Renal pelvis (tissue), 1 donor: ENCODE measurements at regions not wholly inside any gene's neighbourhood (a gene's known extent, or its start where the extent isn't known, plus 50 kb on each side); places are given as distances from the start of the nearest gene placed in this dataset.

ENCODE experiments used
- DNase-seq: peaks from one replicate; pipeline ENCODE4 v3.0.0-alpha.2; 2013

DNA sequence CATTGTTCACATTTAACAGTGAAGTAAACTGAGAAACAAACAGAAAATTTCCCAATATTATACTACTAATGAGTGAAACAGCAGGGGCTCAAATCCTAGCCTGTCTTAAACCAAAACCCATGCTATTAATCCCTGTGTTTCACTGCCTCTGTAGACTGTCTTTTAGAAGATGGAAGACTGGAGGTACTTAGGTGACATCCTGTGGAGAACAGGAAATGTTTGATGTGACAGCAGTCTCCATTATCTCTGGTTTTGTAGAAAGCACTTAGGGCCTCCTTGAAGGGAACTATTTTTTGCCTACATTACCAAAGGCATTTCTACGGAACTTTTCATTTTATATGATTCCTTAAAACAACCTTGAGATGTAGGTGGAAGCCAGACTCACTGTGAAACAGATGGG lies 288.1 kb upstream of the SORL1-AS1 start:
- DNase-seq, result no peak

DNA sequence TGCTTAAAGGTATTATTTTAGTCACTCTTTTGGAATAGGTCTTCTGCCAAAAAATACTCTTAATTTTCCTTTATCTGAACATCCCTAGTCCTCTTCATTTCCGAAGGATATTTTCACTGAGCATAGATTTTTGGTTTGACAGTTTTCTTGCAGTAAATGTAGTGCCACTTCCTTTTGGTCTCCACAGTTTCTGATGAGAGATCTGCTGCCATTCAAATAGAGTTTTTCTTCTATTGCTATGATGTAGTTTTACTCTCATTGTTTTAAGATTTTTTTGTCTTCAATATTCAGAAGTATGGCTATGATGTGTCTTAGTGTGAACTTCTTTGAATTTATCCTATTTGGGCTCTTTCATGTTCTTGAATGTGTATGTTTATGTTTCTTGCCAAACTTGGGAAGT lies 281.1 kb upstream of the SORL1-AS1 start:
- no peak for DNase-seq

DNA sequence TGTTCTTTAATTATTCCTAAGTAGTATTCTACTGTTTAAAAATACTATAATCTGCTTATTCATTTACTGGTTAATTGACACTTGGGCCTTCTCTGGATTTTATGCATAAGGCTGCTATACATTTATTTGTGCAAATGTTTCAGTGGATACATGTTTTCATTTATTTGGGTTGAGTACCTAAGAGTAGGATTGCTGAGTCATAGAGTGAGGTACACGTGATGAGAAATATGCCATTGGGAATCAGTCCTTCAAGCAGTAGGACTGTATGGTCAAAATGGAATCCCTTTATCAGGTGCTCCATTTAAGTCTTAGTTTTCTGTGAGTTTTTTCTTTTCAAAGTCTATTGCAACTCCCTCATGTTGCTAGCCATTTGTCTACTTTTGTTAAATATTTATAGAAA lies 275.2 kb upstream of the SORL1-AS1 start:
- no peak for DNase-seq

DNA sequence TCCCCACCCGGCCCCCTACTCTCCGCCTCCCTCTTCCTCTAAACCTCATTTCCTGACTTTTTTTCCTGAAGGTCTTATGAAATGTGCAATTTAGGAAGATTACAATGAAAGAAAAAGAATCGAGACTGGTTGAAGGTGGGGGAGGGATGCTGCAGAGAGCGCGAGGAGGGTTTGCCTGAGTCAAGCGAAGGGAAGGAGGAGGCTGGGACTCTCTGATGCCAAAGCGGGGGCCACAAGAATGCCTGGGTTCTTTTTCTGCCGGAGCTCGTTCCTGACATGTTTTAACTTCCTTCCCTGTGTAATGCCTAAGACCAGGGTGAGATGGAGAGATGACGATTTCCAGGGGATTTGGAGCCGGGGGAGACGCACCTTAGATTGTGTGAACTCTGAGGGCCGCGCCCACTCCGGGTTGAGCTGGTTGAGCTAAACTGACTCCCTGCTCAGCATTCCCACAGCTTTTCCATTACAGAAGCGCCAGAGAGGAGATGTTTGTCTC lies 270.5 kb upstream of the SORL1-AS1 start:
- DNase-seq, result no peak

DNA sequence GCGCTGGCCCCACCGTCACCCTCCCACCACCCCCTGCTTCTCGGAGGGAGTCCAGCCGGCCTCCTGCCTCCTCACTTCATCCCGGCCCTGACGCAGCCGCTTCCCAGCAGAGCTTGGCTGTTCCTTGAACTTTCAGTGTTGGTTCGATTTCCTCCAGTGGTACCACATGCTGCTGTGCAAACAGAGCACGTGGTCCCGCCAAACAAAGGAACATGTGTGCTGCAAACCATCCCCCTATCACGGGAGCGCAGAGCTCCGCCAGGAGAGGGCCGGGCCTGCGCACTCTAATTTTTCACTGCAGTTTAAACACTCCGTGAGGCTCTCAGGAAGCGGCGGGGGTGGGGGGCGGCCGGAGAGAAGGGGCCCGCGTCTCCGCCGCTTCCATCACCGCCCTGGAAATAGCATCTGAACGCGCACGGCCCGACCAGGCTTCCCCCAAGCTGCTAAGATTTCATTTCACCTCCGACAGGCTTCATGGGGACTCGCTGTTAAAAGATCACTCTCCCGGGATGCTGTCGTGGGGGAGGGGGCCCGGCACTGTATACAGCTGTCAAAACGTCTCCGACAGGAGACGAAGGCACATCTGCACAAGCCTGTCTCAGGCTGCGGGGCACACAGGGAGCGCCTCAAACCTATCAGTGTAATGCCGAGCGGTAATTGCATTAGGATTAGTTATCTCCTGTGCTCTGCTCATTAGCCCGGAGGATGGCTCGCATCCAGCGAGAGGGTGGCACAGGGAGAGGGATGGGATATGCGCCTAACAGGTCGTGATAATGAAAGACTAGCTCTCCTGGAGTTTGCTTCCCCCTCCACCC lies 269.9 kb upstream of the SORL1-AS1 start:
- peak; percentile 87 for DNase-seq

DNA sequence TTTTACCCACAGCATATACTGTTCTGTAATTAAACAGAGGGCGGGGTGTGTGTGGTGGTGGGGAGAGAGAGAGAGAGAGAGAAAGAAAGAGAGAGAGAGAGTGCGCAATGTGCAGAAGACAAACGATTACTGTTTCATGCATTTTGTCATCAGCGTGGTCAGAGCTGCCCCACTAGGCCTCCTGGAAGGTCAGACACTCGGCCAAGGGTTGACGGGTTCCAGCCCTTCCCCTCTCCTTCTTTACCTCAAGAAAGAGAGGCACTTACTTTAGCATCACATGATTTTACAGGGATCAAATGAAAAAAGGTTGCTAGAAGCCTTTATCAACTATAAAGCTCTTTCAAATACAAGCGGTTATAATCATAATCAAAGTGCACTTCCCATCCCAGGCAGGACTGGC lies 269.2 kb upstream of the SORL1-AS1 start:
- no peak for DNase-seq

DNA sequence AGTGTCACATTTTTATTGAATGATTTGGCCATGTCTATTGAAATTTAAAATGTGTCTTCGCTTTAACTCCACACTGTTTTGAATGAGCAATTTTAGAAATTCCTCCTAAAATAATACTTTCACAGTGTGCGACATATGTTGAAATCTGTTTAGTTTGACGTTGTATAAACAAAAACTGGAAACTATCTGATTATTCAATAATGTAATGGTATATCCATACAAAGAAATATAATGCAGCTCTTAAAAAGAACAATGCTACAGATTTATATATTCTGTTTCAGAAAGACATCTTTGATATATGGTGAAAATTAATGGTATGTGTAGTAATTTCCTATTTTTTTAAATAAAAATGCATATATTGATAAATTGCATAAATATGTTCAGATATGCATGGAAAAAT lies 268.7 kb upstream of the SORL1-AS1 start:
- no peak for DNase-seq

DNA sequence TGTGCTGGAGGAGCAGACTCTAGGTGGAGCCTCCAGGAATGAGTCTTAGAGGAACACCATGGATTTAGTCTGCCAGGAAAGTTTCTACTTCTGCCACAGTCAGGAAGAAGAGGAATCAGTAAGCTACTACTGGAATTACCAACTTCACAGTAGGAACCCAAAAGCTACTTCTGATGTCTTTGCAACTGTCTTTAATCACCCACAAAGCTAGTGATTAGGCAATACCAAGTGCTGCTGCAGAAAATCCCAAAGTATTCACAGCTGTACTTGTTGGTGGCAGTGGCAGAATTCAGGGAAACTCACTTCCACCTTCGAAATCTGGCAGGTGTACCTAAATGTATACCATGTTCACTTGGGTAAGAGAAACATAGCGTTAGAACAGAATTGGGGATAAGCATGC lies 264.5 kb upstream of the SORL1-AS1 start:
- DNase-seq, result no peak

DNA sequence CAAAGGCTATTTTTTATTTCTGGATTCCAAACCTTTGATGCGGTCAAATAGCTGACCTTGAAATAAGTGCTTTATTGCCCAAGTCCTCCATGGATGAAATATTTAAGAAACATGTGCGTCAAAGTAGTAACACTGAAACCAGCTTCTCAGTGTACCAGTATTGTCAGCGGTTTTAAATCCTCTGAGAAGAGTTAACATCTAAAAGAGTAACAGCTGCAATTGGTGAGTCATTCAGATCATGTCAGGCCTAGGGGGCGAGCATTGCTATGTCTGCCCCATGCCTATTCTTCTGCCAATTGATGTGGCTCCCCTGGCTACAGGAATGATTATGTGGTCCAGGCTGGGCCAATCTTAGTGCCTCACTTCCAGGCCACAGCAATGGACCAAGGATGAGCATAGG lies 263.3 kb upstream of the SORL1-AS1 start:
- no peak for DNase-seq

DNA sequence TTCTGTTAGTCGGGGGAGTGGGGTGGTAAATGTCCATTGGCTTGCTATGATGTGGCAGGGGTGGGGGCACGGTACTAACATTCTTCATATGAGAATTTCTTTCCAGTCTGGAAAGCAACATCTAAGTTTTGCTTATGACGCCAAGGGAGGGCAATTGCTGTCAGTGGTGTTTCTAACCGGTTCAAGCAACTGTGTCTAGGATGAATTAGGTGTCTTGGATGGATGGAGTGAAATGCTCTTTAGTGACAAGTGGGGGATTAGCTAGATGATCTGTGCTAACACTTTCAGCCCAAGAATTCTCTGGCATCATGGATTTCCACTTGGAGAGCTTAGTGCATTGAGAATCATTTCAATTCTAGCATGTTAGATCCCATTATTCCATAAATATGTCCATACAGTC lies 262.6 kb upstream of the SORL1-AS1 start:
- no peak for DNase-seq

DNA sequence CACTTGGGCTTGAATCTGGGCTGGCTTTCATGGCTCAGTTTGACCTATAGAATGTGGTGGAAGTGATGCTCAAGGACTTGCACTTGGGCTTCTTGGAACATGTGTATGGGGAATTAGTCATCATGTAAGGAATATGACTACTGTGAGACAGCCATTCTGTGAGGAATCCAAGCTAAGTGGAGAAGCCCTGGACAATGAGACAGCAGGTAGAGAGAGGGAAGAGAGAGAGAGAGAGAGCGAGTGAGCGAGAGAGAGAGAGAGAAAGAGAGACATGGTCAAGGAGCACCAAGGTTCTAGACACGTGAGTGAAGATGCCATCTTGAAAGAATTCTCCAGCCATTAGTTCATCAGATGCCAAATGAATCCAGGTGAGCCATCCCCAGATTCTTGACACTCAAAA lies 261.6 kb upstream of the SORL1-AS1 start:
- DNase-seq, result no peak

DNA sequence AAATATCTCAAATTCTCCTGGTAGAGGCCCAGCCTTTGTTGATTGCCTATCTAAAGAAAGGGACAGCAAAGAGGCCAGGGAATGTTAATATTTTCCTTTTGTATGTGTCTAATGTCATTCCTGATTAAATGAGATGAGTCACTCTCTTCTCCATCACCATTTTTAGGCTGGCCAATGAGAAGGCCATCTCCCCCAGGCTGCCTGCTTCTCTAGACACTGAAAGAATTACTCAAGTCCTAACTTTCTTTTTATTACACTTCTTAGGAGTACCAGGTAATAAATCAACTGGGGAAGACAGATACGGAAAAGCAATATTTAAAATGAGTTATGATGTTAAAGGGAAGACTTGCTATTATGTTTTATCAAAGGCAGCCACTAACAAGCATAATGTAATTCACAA lies 259.2 kb upstream of the SORL1-AS1 start:
- no peak for DNase-seq

DNA sequence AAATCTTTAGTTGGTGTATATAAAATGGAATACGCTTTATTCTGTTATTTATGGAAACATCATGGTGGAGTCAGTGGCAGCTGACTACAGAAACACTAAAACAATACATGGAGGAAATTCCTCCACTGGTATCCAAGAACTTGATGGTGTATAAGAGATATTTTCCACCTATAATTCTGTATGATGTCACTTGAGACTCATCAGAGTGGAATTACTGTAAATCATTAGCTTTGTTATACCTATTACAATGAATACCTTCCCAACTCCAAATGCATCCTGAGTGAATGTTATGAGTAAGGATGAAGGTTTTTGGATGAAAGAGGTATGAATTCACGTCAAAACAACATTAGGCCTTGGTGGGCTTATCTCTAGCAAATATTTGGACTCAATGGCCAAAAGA lies 258.5 kb upstream of the SORL1-AS1 start:
- DNase-seq, result no peak

DNA sequence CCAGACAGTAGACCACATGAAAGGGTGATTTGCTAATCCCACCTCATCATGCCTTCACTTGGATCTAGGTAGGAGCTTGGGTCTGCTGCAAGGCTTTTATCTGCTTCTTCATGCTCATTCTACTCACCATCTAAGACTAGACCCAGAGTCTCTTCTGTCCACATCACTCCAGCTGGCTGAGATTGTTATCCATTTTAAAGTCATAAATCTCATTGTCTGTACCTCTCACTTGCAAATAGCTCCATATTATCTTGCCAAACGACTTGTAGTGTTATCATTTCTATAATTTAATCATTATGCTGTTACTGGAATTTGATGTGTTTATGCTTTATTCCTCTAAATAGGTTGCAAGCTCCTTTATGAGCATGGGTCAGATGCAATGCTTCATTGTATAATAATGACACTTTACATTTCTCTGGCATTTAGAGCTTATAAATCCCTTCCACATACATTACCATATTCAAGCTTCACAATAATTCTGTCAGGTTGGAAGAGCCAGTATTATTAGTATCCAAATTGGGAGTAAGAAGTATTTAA lies 254.2 kb upstream of the SORL1-AS1 start:
- DNase-seq, result no peak

DNA sequence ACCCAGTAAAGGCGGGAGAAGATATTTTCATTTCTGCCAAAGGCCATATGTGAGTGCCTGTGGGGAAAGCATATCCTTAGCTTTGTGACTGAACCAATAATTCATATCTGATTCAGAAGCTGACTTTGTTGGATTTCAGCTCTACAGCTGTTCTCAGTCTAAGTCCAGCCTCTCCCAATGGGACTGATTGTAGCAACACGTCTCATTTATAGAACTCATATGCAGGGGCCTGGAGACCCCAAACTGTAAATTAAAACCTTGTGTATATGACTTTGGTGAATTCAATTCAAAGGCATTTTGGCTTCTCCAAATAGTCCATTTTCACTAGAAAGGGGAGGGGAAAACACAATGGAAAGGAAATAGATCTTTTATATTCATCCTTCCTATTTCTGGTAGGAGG lies 250.4 kb upstream of the SORL1-AS1 start:
- peak; percentile 61 for DNase-seq

DNA sequence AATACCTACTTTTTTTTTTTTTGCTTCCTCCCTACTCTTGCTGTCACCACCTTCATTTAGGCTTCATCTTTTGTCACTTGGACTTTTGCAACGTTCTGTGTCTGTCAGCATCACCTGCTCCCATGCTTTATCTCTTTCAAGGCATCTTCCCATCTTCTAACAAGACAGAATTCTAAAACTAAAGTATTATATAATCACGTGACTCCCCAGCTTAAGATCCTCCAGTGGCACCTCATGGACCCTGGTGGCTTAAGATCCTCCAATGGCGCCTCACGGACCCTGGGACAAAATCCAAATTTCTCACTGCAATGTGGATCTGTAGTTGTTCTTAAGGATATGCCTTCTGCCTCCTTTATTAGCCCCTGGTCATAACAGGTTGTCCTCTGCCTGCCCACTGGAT lies 248.2 kb upstream of the SORL1-AS1 start:
- no peak for DNase-seq

DNA sequence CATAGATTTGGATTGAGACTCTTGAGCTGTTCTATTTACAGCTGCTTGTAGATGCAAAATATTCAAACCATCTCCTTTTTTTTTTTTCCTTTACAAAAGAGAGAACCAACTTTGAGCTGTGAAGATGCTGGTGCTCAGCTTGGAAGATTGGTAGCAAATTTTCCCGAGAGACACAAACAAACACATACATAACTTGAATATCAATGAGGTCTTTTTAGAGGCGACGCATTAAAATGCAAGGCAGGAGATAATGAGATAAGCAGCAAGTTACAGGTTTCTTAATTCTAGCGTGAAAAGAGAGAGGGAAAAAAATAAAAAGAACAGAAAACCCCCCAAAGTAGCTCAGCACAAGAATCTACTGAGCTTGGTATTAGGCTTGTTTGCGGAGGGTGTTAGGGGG lies 247.0 kb upstream of the SORL1-AS1 start:
- no peak for DNase-seq

DNA sequence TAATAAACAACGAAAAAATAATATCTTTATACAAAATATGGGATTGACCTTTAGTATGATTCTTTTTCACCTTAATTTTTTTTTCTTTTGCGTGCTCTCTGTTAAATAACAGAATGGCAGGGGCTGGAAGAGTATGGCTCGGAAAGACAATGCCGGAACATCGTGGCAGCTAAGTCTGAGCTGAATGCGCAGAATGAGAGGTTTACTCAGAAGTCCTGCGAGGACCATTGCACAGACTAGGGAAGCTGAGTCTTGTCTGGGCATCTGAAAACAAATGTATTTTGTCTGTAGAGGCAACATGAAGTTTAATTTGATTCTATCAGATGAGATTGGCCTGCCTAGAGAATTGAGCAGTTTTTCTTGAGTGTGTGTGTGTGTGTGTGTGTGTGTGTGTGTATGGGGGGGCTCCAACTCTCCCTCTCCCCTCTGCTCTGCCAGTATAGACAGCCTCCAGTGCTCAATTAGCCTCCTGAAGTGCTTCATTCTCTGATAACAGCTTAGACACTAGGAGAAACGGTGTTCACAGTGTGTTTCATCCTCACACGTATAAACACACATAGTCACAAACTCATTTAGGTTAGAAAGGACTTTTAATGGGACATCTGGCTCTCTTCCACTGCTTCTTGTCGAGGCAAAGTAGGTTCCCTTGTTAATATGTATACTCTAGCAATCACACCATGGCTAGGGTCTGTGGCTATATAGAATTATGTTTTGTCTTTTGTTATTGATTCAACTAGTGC lies 244.3 kb upstream of the SORL1-AS1 start:
- no peak for DNase-seq

DNA sequence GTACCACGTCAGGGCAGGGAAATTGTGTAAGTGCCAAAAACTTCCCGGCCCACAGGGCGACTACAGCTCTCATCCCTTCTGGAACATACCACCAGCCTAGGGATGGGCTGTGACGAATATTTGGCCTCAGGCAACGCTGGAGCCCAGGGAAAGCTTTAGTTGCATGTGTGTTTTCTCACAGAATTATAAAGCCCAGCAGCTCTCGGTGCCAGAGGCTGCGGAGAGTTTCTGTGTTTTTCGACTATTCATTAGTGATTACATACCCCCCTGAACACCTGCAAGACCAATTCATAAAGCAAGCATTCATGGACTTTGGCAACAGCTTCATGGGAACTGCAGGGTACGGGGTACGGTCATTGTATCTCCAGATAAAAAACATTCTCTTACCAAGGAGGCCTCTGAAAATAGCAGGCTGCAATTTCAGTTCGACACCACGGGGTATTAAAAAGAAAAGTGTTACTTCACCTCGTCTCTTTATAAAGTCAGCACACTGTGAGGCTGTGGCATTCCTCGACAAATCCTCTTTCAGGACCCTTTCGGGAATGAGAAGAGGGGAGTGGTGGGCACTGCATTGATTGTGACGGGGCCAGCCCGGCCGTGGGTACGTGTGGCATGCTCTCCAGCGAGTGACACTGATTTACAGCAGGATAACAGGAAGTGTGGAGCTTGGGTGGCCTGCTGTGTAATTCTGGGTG lies 243.6 kb upstream of the SORL1-AS1 start:
- DNase-seq, result no peak

DNA sequence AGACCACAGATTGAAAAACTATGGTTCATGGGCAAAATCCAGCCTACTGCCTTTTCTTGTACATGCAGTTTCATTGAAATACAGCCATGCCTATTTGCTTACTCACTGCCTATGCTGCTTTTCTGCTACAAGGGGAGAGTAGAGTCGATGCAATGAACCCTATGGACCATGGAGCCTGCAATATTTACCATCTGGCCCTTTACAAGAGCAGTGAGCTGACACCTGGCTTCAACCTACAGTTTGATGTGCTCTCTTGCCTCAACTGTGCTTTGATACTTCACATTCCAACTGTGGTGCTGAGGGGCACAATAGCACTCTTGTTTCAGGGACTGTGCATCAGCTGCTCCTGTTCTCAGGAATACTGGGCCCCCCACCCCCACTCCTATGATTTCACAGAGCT lies 239.5 kb upstream of the SORL1-AS1 start:
- DNase-seq, result no peak

DNA sequence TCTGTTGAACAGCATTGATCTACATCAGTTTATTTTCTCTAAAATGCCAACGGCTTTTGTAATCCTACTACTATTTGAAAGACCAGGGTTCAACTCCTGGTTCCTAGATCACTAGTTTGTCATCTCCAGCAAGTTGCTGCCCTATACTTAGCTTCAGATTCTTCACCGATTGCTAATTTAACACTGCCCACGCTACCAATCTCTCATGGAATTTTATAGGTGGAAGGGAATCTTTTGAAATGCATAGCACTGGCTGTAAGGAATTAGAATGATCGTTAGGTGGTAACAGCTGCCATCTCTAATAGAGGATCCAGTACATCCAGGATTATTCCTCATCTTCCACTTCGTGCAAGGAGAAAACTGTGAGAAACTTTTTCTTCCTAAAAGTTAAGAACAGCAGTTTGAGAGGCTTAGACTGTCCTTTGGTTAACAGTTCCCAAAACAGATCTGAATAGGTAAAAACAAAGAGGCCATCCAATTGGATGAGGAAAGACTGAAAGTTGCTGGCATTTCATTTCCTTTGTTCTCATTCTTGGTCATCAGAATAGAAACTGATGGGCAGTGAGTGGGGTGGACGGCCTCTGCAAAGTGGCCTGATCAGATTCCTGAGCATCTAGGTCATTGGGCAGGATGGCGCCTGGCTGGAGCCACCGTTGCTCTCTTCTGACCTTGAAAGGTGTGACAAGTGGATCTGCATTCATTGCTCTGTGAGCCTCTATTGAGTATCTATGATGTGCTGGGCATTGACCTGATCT lies 236.3 kb upstream of the SORL1-AS1 start:
- DNase-seq, result no peak

DNA sequence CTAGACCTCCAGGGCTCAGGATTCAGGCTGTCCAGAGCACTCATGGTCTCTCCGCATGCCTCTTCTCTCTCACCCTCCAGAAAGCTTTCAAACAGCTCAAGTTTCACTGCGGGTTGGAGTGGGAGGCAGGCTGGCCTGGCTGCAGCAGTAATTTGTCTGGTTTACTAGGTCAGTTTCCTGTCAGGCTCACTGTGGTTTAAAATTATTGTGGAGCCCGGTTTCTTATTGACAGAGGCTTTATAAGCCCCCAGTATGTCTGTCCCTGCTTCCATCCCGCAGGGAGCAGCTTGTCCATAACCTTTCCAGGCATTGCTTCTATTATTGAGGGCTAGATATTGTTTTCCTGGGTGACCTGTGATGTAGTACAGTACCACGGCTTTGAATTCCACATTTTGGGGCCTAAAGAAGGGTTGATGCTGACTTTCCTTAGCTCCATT lies 235.3 kb upstream of the SORL1-AS1 start:
- peak; percentile 85 for DNase-seq
